ENCODE measurements at regions not wholly inside any gene's neighbourhood (a gene's known extent, or its start where the extent isn't known, plus 50 kb on each side); places are given as distances from the start of the nearest gene placed in this dataset.
"Not testable (repeated sequence)": the region's sequence is repeated elsewhere in the genome, so short reads cannot be mapped to it uniquely, and the experiment has no call there.

GRCh38 chr16:62738666-62739460 lies 702.6 kb upstream of the CDH8 start:
- FAIRE-seq (no peak), DNase-seq (ENCODE audit: low spot score) (no peak)

- DNase-seq (ENCODE audit: low spot score), result no peak
- FAIRE-seq, result no peak
Measured at GRCh38 chr16:62732092-62732491, 695.9 kb upstream of the CDH8 start.

GRCh38 chr16:62724670-62725269 lies 688.5 kb upstream of the CDH8 start:
- not testable (repeated sequence) for DNase-seq (ENCODE audit: low spot score); FAIRE-seq

- DNase-seq (ENCODE audit: low spot score) (no peak), FAIRE-seq (no peak)
Measured at GRCh38 chr16:62720651-62721050, 684.4 kb upstream of the CDH8 start.

- FAIRE-seq (no peak), DNase-seq (ENCODE audit: low spot score) (no peak)
Measured at GRCh38 chr16:62717026-62717425, 680.8 kb upstream of the CDH8 start.

- FAIRE-seq (no peak), DNase-seq (ENCODE audit: low spot score) (no peak)
Measured at GRCh38 chr16:62715701-62716100, 679.5 kb upstream of the CDH8 start.

GRCh38 chr16:62712566-62712965 lies 676.3 kb upstream of the CDH8 start:
- no peak for DNase-seq (ENCODE audit: low spot score)
- FAIRE-seq, result no peak

GRCh38 chr16:62711797-62712196 lies 675.6 kb upstream of the CDH8 start:
- no peak for FAIRE-seq
- DNase-seq (ENCODE audit: low spot score), result no peak

GRCh38 chr16:62709794-62710193 lies 673.6 kb upstream of the CDH8 start:
- FAIRE-seq, result no peak

GRCh38 chr16:62701426-62701825 lies 665.2 kb upstream of the CDH8 start:
- DNase-seq (ENCODE audit: low spot score) (no peak), FAIRE-seq (no peak)

More at GRCh38 chr16:62709794-62710193, 673.6 kb upstream of the CDH8 start:
- no peak for DNase-seq (ENCODE audit: low spot score)

GRCh38 chr16:62700426-62701294 lies 664.4 kb upstream of the CDH8 start:
- no peak for FAIRE-seq
- DNase-seq (ENCODE audit: low spot score), result no peak

- FAIRE-seq (no peak), DNase-seq (ENCODE audit: low spot score) (no peak)
Measured at GRCh38 chr16:62692685-62693084, 656.4 kb upstream of the CDH8 start.

GRCh38 chr16:62681819-62682218 lies 645.6 kb upstream of the CDH8 start:
- FAIRE-seq, result no peak
- no peak for DNase-seq (ENCODE audit: low spot score)

- DNase-seq (ENCODE audit: low spot score) (no peak), FAIRE-seq (no peak)
Measured at GRCh38 chr16:62678796-62679195, 642.6 kb upstream of the CDH8 start.

- DNase-seq (ENCODE audit: low spot score), result no peak
Measured at GRCh38 chr16:62676306-62676705, 640.1 kb upstream of the CDH8 start.

GRCh38 chr16:62665269-62665668 lies 629.0 kb upstream of the CDH8 start:
- DNase-seq (ENCODE audit: low spot score), result no peak
- FAIRE-seq, result no peak

More at GRCh38 chr16:62676306-62676705, 640.1 kb upstream of the CDH8 start:
- no peak for FAIRE-seq

GRCh38 chr16:62664566-62664965 lies 628.3 kb upstream of the CDH8 start:
- FAIRE-seq, result no peak
- DNase-seq (ENCODE audit: low spot score), result no peak

- no peak for FAIRE-seq
- DNase-seq (ENCODE audit: low spot score), result no peak
Measured at GRCh38 chr16:62661435-62661834, 625.2 kb upstream of the CDH8 start.

- no peak for FAIRE-seq
- no peak for DNase-seq (ENCODE audit: low spot score)
Measured at GRCh38 chr16:62657116-62657515, 620.9 kb upstream of the CDH8 start.

GRCh38 chr16:62652441-62653120 lies 616.3 kb upstream of the CDH8 start:
- no peak for DNase-seq (ENCODE audit: low spot score)
- FAIRE-seq, result no peak

GRCh38 chr16:62648256-62648655 lies 612.0 kb upstream of the CDH8 start:
- no peak for DNase-seq (ENCODE audit: low spot score)
- FAIRE-seq, result no peak
